WTC11 (cell line): ENCODE measurements at regions not wholly inside any gene's neighbourhood (a gene's known extent, or its start where the extent isn't known, plus 50 kb on each side); places are given as distances from the start of the nearest gene placed in this dataset.

Experiments used
- ATAC-seq: fragments of 200-7000 bp; cut with Tn5 transposase; 2 replicates; pipeline ENCODE4 v1.10.0; 2021; ENCODE audit warnings: mild to moderate bottlenecking, moderate library complexity
- CTCF ChIA-PET: fragments of 300-600 bp; sonication (Branson Sonifier 250); formaldehyde crosslinking; loops from one replicate; lab custom pipeline; 2021; ENCODE audit warnings: antibody characterized with exemption; lab: Charles Lee
- POLR2A ChIA-PET: fragments of 350-600 bp; sonication (Branson Sonifier 250); formaldehyde crosslinking; loops from one replicate; lab custom pipeline; 2021; ENCODE audit warnings: antibody characterized with exemption; lab: Charles Lee
- DNase-seq: peaks from one replicate; pipeline ENCODE4 v3.0.0; 2021; ENCODE audit warnings: low spot score
- H3K27ac Mint-ChIP-seq: 2 replicates; pipeline ENCODE4 v1.8.0; 2021; ENCODE audit warnings: mixed read lengths
- H3K27me3 Mint-ChIP-seq: 2 replicates; pipeline ENCODE4 v1.8.0; 2021; ENCODE audit warnings: low read depth, mild to moderate bottlenecking, moderate library complexity, mixed read lengths
- H3K36me3 Mint-ChIP-seq: 2 replicates; pipeline ENCODE4 v1.8.0; 2021; ENCODE audit warnings: mixed read lengths
- H3K4me1 Mint-ChIP-seq: 2 replicates; pipeline ENCODE4 v1.8.0; 2022; ENCODE audit warnings: mixed read lengths
- H3K4me3 Mint-ChIP-seq: 2 replicates; pipeline ENCODE4 v1.8.0; 2021; ENCODE audit warnings: mild to moderate bottlenecking, moderate library complexity, mixed read lengths
- H3K9me3 Mint-ChIP-seq: 2 replicates; pipeline ENCODE4 v1.8.0; 2021; ENCODE audit warnings: mixed read lengths
- ATF2 ChIP-seq: sonication (generic); formaldehyde crosslinking; IDR thresholded peaks from 2 replicates; pipeline ENCODE4 v1.8.1; 2022; ENCODE audit warnings: low read depth, missing genetic modification reagents, borderline replicate concordance
- CDX4 ChIP-seq: fragments of 250-450 bp; sonication (Bioruptor Pico); IDR thresholded peaks from 2 replicates; pipeline ENCODE4 v1.9.0; 2021; ENCODE audit warnings: moderate library complexity, mild to moderate bottlenecking, inconsistent platforms, borderline replicate concordance
- CREB1 ChIP-seq: sonication (generic); formaldehyde crosslinking; IDR thresholded peaks from 2 replicates; pipeline ENCODE4 v1.8.0; 2023; ENCODE audit warnings: mild to moderate bottlenecking, missing genetic modification reagents
- HMGXB4 ChIP-seq: sonication (generic); formaldehyde crosslinking; IDR thresholded peaks from 2 replicates; pipeline ENCODE4 v1.8.1; 2023; ENCODE audit warnings: mild to moderate bottlenecking, moderate library complexity, missing genetic modification reagents
- IRF1 ChIP-seq: sonication (generic); formaldehyde crosslinking; IDR thresholded peaks from 2 replicates; pipeline ENCODE4 v1.8.0; 2023; ENCODE audit warnings: missing genetic modification reagents
- JUN ChIP-seq: sonication (generic); formaldehyde crosslinking; IDR thresholded peaks from 2 replicates; pipeline ENCODE4 v1.8.0; 2023; ENCODE audit warnings: mild to moderate bottlenecking, missing genetic modification reagents
- RORB ChIP-seq: fragments of 250-450 bp; sonication (Bioruptor Pico); IDR thresholded peaks from 2 replicates; pipeline ENCODE4 v1.9.0; 2021; ENCODE audit warnings: mild to moderate bottlenecking
- SMAD3 ChIP-seq: sonication (generic); formaldehyde crosslinking; IDR thresholded peaks from 2 replicates; pipeline ENCODE4 v1.8.0; 2022; ENCODE audit warnings: missing genetic modification reagents, mild to moderate bottlenecking, borderline replicate concordance
- SP1 ChIP-seq: sonication (generic); formaldehyde crosslinking; conservative IDR thresholded peaks from 2 replicates; pipeline ENCODE4 v1.8.1; 2022; ENCODE audit warnings: missing genetic modification reagents
- STAT6 ChIP-seq: sonication (generic); formaldehyde crosslinking; conservative IDR thresholded peaks from 2 replicates; pipeline ENCODE4 v1.8.1; 2023; ENCODE audit warnings: mild to moderate bottlenecking, low read depth, missing genetic modification reagents, moderate library complexity
- ZNF121 ChIP-seq: sonication (generic); formaldehyde crosslinking; IDR thresholded peaks from 2 replicates; pipeline ENCODE4 v1.8.0; 2023; ENCODE audit warnings: missing genetic modification reagents
- ZNF138 ChIP-seq: sonication (generic); formaldehyde crosslinking; conservative IDR thresholded peaks from 2 replicates; pipeline ENCODE4 v1.8.1; 2022; ENCODE audit warnings: mild to moderate bottlenecking, moderate library complexity, missing genetic modification reagents
- ZNF219 ChIP-seq: sonication (generic); formaldehyde crosslinking; IDR thresholded peaks from 2 replicates; pipeline ENCODE4 v1.8.0; 2023; ENCODE audit warnings: missing genetic modification reagents, mild to moderate bottlenecking, borderline replicate concordance
- ZNF281 ChIP-seq: sonication (generic); formaldehyde crosslinking; IDR thresholded peaks from 2 replicates; pipeline ENCODE4 v1.8.0; 2023; ENCODE audit warnings: mild to moderate bottlenecking, missing genetic modification reagents
- ZNF396 ChIP-seq: fragments of 250-450 bp; sonication (Bioruptor Pico); IDR thresholded peaks from 2 replicates; pipeline ENCODE4 v1.8.0; 2021; ENCODE audit warnings: mild to moderate bottlenecking, moderate library complexity, borderline replicate concordance
- ZNF512 ChIP-seq: sonication (generic); formaldehyde crosslinking; IDR thresholded peaks from 2 replicates; pipeline ENCODE4 v1.8.1; 2022; ENCODE audit warnings: missing genetic modification reagents, borderline replicate concordance
- ZNF532 ChIP-seq: fragments of 250-450 bp; sonication (Bioruptor Pico); IDR thresholded peaks from 2 replicates; pipeline ENCODE4 v1.9.0; 2021; ENCODE audit warnings: mild to moderate bottlenecking, borderline replicate concordance
- ZSCAN18 ChIP-seq: fragments of 250-450 bp; sonication (Bioruptor Pico); IDR thresholded peaks from 2 replicates; pipeline ENCODE4 v2.1.2; 2022; ENCODE audit warnings: mild to moderate bottlenecking, moderate library complexity

GRCh38 chr5:60163762-60164161 is 270.2 kb upstream of the PDE4D start (continued):
- no peak for TF ChIP-seq ZNF219 (CRISPR knock-in tag)
- no peak for TF ChIP-seq CREB1 (CRISPR knock-in tag)
- TF ChIP-seq IRF1: no peak
- TF ChIP-seq JUN (CRISPR knock-in tag): no peak
- no peak for TF ChIP-seq ZNF281 (CRISPR knock-in tag)

GRCh38 chr5:60162441-60162840 is 268.9 kb upstream of the PDE4D start:
- Mint-ChIP-seq H3K4me3 (no peak overlapping the region), H3K27me3 (no peaks in the 10 kb centered on the region), H3K9me3 (peaks cover under 1% of the 10 kb centered on the region; the same call in 1 of the 2 replicates), H3K4me1 (no peaks in the 10 kb centered on the region), H3K36me3 (no peaks in the 10 kb centered on the region), H3K27ac (no peak overlapping the region)
- ChIA-PET POLR2A (no interaction called here), CTCF (interaction anchor here (0.6 kb wide), 2 partner anchors 348 to 362 kb away, joined by 3 to 4 read pairs; no protein-coding TSS in a partner anchor)
- no peak for ATAC-seq
- no peak for DNase-seq
- no peak for TF ChIP-seq ATF2 (CRISPR knock-in tag)
- TF ChIP-seq CDX4: no peak
- no peak for TF ChIP-seq STAT6 (CRISPR knock-in tag)
- no peak for TF ChIP-seq ZNF532 (CRISPR knock-in tag)
- TF ChIP-seq HMGXB4: no peak
- no peak for TF ChIP-seq SP1 (CRISPR knock-in tag)
- no peak for TF ChIP-seq ZSCAN18 (CRISPR knock-in tag)
- no peak for TF ChIP-seq SMAD3 (CRISPR knock-in tag)
- no peak for TF ChIP-seq RORB (CRISPR knock-in tag)
- TF ChIP-seq ZNF396 (CRISPR knock-in tag): no peak
- TF ChIP-seq ZNF121 (CRISPR knock-in tag): no peak
- no peak for TF ChIP-seq ZNF512
- no peak for TF ChIP-seq ZNF138 (CRISPR knock-in tag)
